Stimulated activated naive B cell treated with anti-CD40 and anti-IgM and Interleukin-4, amounts not matched to agents 10 μg/mL and 1 μg/mL and 100 μg/mL, for 72 hours (primary cell): ENCODE measurements at regions not wholly inside any gene's neighbourhood (a gene's known extent, or its start where the extent isn't known, plus 50 kb on each side); places are given as distances from the start of the nearest gene placed in this dataset.
"Not testable (repeated sequence)": the region's sequence is repeated elsewhere in the genome, so short reads cannot be mapped to it uniquely, and the experiment has no call there.

ENCODE experiments used
- ATAC-seq, 2 donors: fragments of 150-1000 bp; cut with Tn5 transposase; replicated peaks; 2 replicates each; pipeline ENCODE4 v1.10.0; 2021; ENCODE audit warnings: moderate library complexity in 1 of 2
- DNase-seq: peaks from one replicate; pipeline ENCODE4 v3.0.0; 2021
- H3K27ac Mint-ChIP-seq: one replicate; pipeline ENCODE4 v1.8.0; 2022; ENCODE audit warnings: mild to moderate bottlenecking, mixed read lengths
- H3K27me3 Mint-ChIP-seq, 2 donors: one replicate each; pipeline ENCODE4 v1.8.0; 2022; ENCODE audit warnings: mixed read lengths in 2 of 2
- H3K36me3 Mint-ChIP-seq, 2 donors: one replicate each; pipeline ENCODE4 v1.8.0; 2022; ENCODE audit warnings: mixed read lengths in 2 of 2, mild to moderate bottlenecking in 1 of 2
- H3K4me1 Mint-ChIP-seq, 2 donors: one replicate each; pipeline ENCODE4 v1.8.0; 2022; ENCODE audit warnings: mixed read lengths in 2 of 2, mild to moderate bottlenecking in 1 of 2
- H3K4me3 Mint-ChIP-seq, 2 donors: one replicate each; pipeline ENCODE4 v1.8.0; 2022; ENCODE audit warnings: mild to moderate bottlenecking in 2 of 2, mixed read lengths in 2 of 2, moderate library complexity in 1 of 2
- H3K9me3 Mint-ChIP-seq, 2 donors: one replicate each; pipeline ENCODE4 v1.8.0; 2022; ENCODE audit warnings: mixed read lengths in 2 of 2, mild to moderate bottlenecking in 1 of 2

- ATAC-seq: no peak
- no peak for DNase-seq
- no peaks in the 10 kb centered on the region for H3K36me3 Mint-ChIP-seq
These were observed 198.7 kb upstream of the DTNA start for GRCh38 chr18:34511435-34511834.

DNA sequence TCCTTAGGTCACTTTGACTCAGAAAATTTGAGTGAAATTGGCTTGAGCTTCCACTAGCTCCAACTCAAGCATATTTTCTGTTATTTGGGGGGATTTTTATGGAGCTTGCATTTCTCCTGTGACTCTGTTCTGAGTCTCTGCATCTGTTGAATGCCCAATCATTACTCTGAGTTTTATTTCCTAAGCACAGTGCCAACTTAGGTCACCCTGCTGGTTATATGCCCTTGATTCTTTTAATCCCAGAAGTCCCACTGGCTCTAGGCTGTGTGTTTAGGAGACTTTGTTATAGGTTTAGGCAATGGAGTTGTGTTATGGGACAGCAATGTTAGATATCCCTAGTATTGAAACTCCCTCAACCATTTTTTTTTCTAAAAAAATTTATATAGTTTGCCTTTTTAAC, 198.2 kb upstream of the DTNA start:
- Mint-ChIP-seq H3K27ac (no peak overlapping the region), H3K4me3 (no peak overlapping the region), H3K27me3 (no peaks in the 10 kb centered on the region), H3K36me3 (no peaks in the 10 kb centered on the region), H3K4me1 (no peaks in the 10 kb centered on the region), H3K9me3 (peaks cover 8 to 15% of the 10 kb centered on the region in 2 donors)
- DNase-seq (no peak), ATAC-seq (no peak)

More at GRCh38 chr18:34511435-34511834, 198.7 kb upstream of the DTNA start:
- Mint-ChIP-seq H3K4me3 (no peak overlapping the region), H3K4me1 (no peaks in the 10 kb centered on the region), H3K27me3 (no peaks in the 10 kb centered on the region), H3K9me3 (peaks cover 6 to 15% of the 10 kb centered on the region in 2 donors), H3K27ac (no peak overlapping the region)

GRCh38 chr18:34514238-34514637, 195.9 kb upstream of the DTNA start:
- no peaks in the 10 kb centered on the region for H3K27me3 Mint-ChIP-seq
- H3K4me3 Mint-ChIP-seq: no peak overlapping the region
- H3K36me3 Mint-ChIP-seq: no peaks in the 10 kb centered on the region
- DNase-seq (no peak), ATAC-seq (no peak)
- no peaks in the 10 kb centered on the region for H3K4me1 Mint-ChIP-seq
- H3K9me3 Mint-ChIP-seq: peaks cover 10 to 18% of the 10 kb centered on the region in 2 donors
- no peak overlapping the region for H3K27ac Mint-ChIP-seq

DNA sequence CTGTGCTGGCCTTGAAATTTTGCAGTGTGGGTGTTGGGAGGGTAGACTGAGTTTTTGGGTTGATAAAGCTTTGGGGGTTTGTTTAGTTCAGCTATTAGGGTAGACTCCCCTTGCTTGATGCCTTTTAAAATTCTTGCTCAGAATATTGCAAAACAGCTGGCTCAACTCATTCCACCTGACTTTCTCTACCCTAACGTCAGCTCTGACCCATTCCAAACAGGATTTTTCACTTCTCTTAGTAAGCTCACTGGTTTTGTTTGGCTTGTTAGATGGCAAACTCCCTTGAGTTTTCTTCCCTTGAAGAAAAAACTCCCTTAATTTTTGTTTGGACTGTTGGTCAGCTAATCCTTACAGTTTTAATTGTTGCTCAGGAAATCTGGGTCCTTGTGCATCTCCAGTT, 195.1 kb upstream of the DTNA start:
- H3K4me1 Mint-ChIP-seq: no peaks in the 10 kb centered on the region

DNA sequence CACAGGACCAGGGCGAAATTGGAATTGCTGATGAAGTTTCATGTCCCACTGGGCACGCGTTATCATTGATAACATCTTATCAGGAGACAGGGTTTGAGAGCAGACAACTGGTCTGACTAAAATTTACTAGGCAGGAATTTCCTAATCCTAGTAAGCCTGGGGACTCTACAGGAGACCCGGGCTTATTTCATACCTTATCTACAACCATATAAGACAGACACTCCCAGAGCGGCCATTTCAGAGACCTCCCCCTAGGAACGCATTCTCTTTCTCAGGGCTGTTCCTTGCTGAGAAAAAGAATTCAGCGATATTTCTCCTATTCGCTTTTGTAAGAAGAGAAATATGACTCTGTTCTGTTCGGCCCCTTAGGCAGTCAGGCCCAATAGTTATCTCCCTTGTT, 193.7 kb upstream of the DTNA start:
- H3K4me1 Mint-ChIP-seq, H3K4me3 Mint-ChIP-seq, H3K36me3 Mint-ChIP-seq, H3K27ac Mint-ChIP-seq, H3K27me3 Mint-ChIP-seq, DNase-seq, ATAC-seq: not testable (repeated sequence)
- H3K9me3 Mint-ChIP-seq: peaks cover 9 to 23% of the 10 kb centered on the region in 2 donors

More for the DNA sequence above, 195.1 kb upstream of the DTNA start:
- Mint-ChIP-seq H3K27me3 (no peaks in the 10 kb centered on the region), H3K4me3 (no peak overlapping the region), H3K27ac (no peak overlapping the region), H3K36me3 (no peaks in the 10 kb centered on the region), H3K9me3 (peaks cover 10 to 18% of the 10 kb centered on the region in 2 donors)
- no peak for DNase-seq
- no peak for ATAC-seq

GRCh38 chr18:34516996-34517395, 193.1 kb upstream of the DTNA start:
- H3K9me3 Mint-ChIP-seq: peaks cover 9 to 23% of the 10 kb centered on the region in 2 donors
- H3K36me3 Mint-ChIP-seq, H3K27me3 Mint-ChIP-seq, H3K4me3 Mint-ChIP-seq, ATAC-seq, H3K27ac Mint-ChIP-seq, DNase-seq, H3K4me1 Mint-ChIP-seq: not testable (repeated sequence)

DNA sequence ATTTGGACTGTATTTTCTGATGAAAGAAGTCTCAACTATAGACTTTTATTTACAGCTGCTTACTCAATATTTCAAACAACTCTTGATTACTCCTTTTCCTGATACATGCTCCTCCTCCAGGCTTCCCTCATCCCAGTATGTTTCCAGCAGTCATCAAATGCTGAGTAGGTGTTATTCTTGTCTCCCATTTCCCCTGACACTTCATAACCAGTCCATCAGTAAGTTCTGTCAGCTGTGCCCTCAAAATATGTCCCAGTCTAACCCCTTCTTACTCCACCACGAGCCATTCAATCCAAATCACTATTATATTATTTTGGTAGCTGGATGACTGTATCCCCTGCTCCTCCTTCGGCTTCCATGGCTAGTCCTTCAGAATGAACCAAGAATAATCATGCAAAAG, 189.1 kb upstream of the DTNA start:
- DNase-seq (no peak), ATAC-seq (no peak)
- Mint-ChIP-seq H3K4me3 (no peak overlapping the region), H3K27me3 (no peaks in the 10 kb centered on the region), H3K9me3 (peaks cover 5 to 11% of the 10 kb centered on the region in 2 donors), H3K36me3 (no peaks in the 10 kb centered on the region), H3K4me1 (no peaks in the 10 kb centered on the region), H3K27ac (no peak overlapping the region)

- no peak overlapping the region for H3K27ac Mint-ChIP-seq
- H3K4me3 Mint-ChIP-seq: no peak overlapping the region
- H3K9me3 Mint-ChIP-seq: peaks cover 2 to 8% of the 10 kb centered on the region in 2 donors
- H3K27me3 Mint-ChIP-seq: no peaks in the 10 kb centered on the region
- no peaks in the 10 kb centered on the region for H3K36me3 Mint-ChIP-seq
- DNase-seq (no peak), ATAC-seq (no peak)
- no peaks in the 10 kb centered on the region for H3K4me1 Mint-ChIP-seq
These were observed 187.5 kb upstream of the DTNA start for GRCh38 chr18:34522603-34523002.

GRCh38 chr18:34525244-34525643, 184.9 kb upstream of the DTNA start:
- H3K27me3 Mint-ChIP-seq: no peaks in the 10 kb centered on the region
- no peak overlapping the region for H3K27ac Mint-ChIP-seq
- ATAC-seq: no peak

GRCh38 chr18:34528177-34528576, 181.9 kb upstream of the DTNA start:
- no peaks in the 10 kb centered on the region for H3K27me3 Mint-ChIP-seq
- H3K9me3 Mint-ChIP-seq: peaks cover 0 to 1% of the 10 kb centered on the region in 2 donors
- no peak overlapping the region for H3K27ac Mint-ChIP-seq
- H3K36me3 Mint-ChIP-seq: no peaks in the 10 kb centered on the region
- H3K4me3 Mint-ChIP-seq: no peak overlapping the region
- H3K4me1 Mint-ChIP-seq: no peaks in the 10 kb centered on the region
- DNase-seq (no peak), ATAC-seq (no peak)

More at GRCh38 chr18:34525244-34525643, 184.9 kb upstream of the DTNA start:
- Mint-ChIP-seq H3K36me3 (no peaks in the 10 kb centered on the region), H3K9me3 (peaks cover 0 to 5% of the 10 kb centered on the region in 2 donors), H3K4me1 (no peaks in the 10 kb centered on the region), H3K4me3 (no peak overlapping the region)
- DNase-seq: no peak

DNA sequence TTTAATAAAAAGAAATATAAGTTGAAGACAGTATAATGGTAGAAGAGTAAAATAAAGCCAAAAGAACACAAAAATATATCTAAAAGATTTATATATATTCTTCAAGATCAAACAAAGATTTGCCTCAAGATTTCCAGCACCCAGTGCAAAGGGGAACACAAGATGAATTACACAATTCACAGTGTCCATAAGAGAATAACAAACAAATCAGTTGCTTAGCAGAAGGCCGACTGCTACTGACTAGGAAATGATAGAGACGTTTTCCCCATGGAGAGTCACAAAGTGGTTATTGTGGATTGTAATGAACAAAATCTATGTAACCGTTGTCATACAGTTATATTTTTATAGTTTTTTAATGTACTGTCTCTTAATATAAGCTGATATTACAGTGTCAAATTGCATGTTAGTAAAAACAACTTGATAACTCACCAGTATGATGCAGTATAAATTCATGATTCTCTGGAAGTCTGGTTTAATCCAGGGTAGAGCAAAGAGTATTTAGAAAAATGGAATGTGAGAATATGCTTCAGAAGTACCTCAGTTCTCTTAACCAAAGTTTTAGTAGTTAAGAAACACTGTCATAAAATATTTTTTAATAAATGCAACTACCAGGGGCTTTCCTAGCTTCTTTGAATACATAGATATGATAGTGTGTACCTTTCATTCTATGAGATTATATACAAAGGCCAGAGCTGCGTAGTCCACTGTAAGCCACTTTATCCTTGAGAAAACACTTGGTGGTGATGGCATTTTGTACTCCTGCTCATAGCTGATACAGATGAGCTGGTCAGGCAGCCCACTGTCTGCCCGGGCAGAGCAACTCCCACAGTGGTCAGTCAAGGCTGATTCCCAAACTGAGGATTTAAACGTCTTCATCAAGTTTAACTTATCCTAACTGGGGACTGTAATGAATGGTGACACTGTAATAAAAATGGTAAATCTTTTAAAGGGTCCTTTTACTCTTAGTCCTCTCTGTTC, 180.5 kb upstream of the DTNA start:
- no peak for ATAC-seq
- no peak for DNase-seq
- Mint-ChIP-seq H3K4me1 (no peaks in the 10 kb centered on the region), H3K36me3 (no peaks in the 10 kb centered on the region), H3K27ac (no peak overlapping the region), H3K9me3 (peaks cover 0 to 3% of the 10 kb centered on the region in 2 donors), H3K4me3 (no peak overlapping the region), H3K27me3 (no peaks in the 10 kb centered on the region)

DNA sequence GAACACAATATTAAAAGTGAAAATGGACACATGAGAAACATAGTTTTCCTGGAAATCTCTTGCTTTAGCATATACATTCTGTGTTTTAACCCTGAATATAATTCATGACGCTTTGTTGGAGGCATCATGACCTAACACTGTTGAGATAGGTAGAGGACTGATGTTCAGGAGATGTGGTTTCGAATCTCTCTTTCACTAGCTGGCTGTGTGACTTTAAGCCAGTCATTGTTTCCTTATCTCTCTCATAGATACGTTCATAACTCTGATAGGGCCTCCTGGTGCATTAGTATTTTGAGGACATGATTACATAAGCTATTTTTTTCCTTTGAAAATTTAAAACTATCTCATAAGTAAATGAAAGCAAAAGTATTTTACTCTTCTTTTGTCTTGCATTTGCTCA, 179.0 kb upstream of the DTNA start:
- Mint-ChIP-seq H3K36me3 (no peaks in the 10 kb centered on the region), H3K27me3 (no peaks in the 10 kb centered on the region), H3K4me3 (no peak overlapping the region), H3K9me3 (peaks cover 0 to 3% of the 10 kb centered on the region in 2 donors), H3K27ac (no peak overlapping the region), H3K4me1 (no peaks in the 10 kb centered on the region)
- DNase-seq (no peak), ATAC-seq (no peak)

- not testable (repeated sequence) for H3K36me3 Mint-ChIP-seq, ATAC-seq, H3K27ac Mint-ChIP-seq, H3K4me1 Mint-ChIP-seq, H3K27me3 Mint-ChIP-seq, H3K9me3 Mint-ChIP-seq, DNase-seq, H3K4me3 Mint-ChIP-seq
These were observed 175.5 kb upstream of the DTNA start for GRCh38 chr18:34534642-34535041.

DNA sequence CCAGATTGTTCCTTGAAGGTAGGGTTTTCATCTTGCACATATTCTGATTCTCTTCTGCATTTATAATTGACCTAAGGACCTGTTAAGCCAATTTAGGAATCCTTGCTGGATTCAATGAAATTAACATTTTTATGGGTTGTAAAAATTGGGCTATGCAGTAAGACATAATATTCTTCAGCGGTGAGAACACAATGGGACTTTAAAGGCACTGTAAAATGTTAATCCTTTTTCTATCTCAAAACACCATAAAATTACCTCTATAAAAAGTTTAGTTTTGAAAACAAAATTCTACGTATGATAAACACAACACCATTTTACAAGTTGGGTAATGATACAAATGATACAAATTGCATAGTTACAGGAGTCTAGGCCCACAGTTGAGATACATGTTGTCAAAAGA, 169.2 kb upstream of the DTNA start:
- ATAC-seq: no peak
- no peaks in the 10 kb centered on the region for H3K36me3 Mint-ChIP-seq
- H3K27ac Mint-ChIP-seq: no peak overlapping the region
- no peak overlapping the region for H3K4me3 Mint-ChIP-seq
- H3K4me1 Mint-ChIP-seq: no peaks in the 10 kb centered on the region
- H3K9me3 Mint-ChIP-seq: peaks cover 0 to 5% of the 10 kb centered on the region in 2 donors
- H3K27me3 Mint-ChIP-seq: no peaks in the 10 kb centered on the region
- DNase-seq: no peak

GRCh38 chr18:34542625-34543024, 167.5 kb upstream of the DTNA start:
- DNase-seq (no peak), ATAC-seq (no peak)
- Mint-ChIP-seq H3K4me1 (no peaks in the 10 kb centered on the region), H3K27ac (no peak overlapping the region), H3K36me3 (no peaks in the 10 kb centered on the region), H3K27me3 (no peaks in the 10 kb centered on the region), H3K9me3 (peaks cover 0 to 6% of the 10 kb centered on the region in 2 donors), H3K4me3 (no peak overlapping the region)
